ENCODE measurements at regions not wholly inside any gene's neighbourhood (a gene's known extent, or its start where the extent isn't known, plus 50 kb on each side); places are given as distances from the start of the nearest gene placed in this dataset.

GRCh38 chr1:221556435-221556834 is 185.5 kb downstream of the DUSP10 start:
- TF ChIP-seq POLR2A (IDR thresholded peaks at IDR 0.05) (no peak), CTCF (IDR thresholded peaks at IDR 0.05) (no peak)

Data from Peyer's patch (tissue), 4 donors.